ENCODE measurements at regions not wholly inside any gene's neighbourhood (a gene's known extent, or its start where the extent isn't known, plus 50 kb on each side); places are given as distances from the start of the nearest gene placed in this dataset.
"Not testable (repeated sequence)": the region's sequence is repeated elsewhere in the genome, so short reads cannot be mapped to it uniquely, and the experiment has no call there.

- DNase-seq (no peak), ATAC-seq (no peak)
- no peak overlapping the region for H3K27ac ChIP-seq
- intact Hi-C loops (cut with DNase I) = no loop called here
- no peaks in the 10 kb centered on the region for H3K4me1 ChIP-seq
- no peaks in the 10 kb centered on the region for H3K36me3 ChIP-seq
- no peaks in the 10 kb centered on the region for H3K27me3 ChIP-seq
- TF ChIP-seq POLR2A (IDR thresholded peaks at IDR 0.05) = no peak
- TF ChIP-seq CTCF (IDR thresholded peaks at IDR 0.05) = no peak
- H3K9me3 ChIP-seq = no peaks in the 10 kb centered on the region
- H3K4me3 ChIP-seq = no peak overlapping the region
Observed at GRCh38 chr20:10113746-10114145, 79.0 kb downstream of the ANKEF1 start.

GRCh38 chr20:10114598-10114997 is 79.8 kb downstream of the ANKEF1 start:
- ATAC-seq = no peak
- intact Hi-C loops (cut with DNase I) = no loop called here

GRCh38 chr20:10115021-10115420 is 80.2 kb downstream of the ANKEF1 start:
- Histone ChIP-seq H3K36me3 (no peaks in the 10 kb centered on the region), H3K27me3 (no peaks in the 10 kb centered on the region), H3K4me3 (no peak overlapping the region), H3K4me1 (no peaks in the 10 kb centered on the region), H3K9me3 (no peaks in the 10 kb centered on the region), H3K27ac (no peak overlapping the region)
- no peak for TF ChIP-seq POLR2A (IDR thresholded peaks at IDR 0.05)
- no peak for TF ChIP-seq CTCF (IDR thresholded peaks at IDR 0.05)
- intact Hi-C loops (cut with DNase I) = no loop called here
- 67 to 100% (median 85%) methylated on average over 1 of the region's 1 CpG for WGBS, 4 donors
- DNase-seq (no peak), ATAC-seq (no peak)

More at GRCh38 chr20:10114598-10114997, 79.8 kb downstream of the ANKEF1 start:
- Histone ChIP-seq H3K4me1 (no peaks in the 10 kb centered on the region), H3K9me3 (no peaks in the 10 kb centered on the region), H3K4me3 (no peak overlapping the region), H3K27ac (no peak overlapping the region), H3K36me3 (no peaks in the 10 kb centered on the region), H3K27me3 (no peaks in the 10 kb centered on the region)
- no peak for DNase-seq
- TF ChIP-seq POLR2A (IDR thresholded peaks at IDR 0.05) (no peak), CTCF (IDR thresholded peaks at IDR 0.05) (no peak)

- no peak for TF ChIP-seq CTCF (IDR thresholded peaks at IDR 0.05)
- no peak for TF ChIP-seq POLR2A (IDR thresholded peaks at IDR 0.05)
- Histone ChIP-seq H3K4me1 (no peaks in the 10 kb centered on the region), H3K27me3 (no peaks in the 10 kb centered on the region), H3K27ac (no peak overlapping the region), H3K9me3 (peaks cover 0 to 8% (median 3%) of the 10 kb centered on the region in 12 donors), H3K36me3 (no peaks in the 10 kb centered on the region), H3K4me3 (no peak overlapping the region)
- no peak for ATAC-seq
- DNase-seq = no peak
- 69 to 77% (median 73%) methylated on average over 3 of the region's 3 CpGs for WGBS, 4 donors
- intact Hi-C loops (cut with DNase I) = no loop called here
Observed at GRCh38 chr20:10119336-10119735, 84.5 kb downstream of the ANKEF1 start.

GRCh38 chr20:10124883-10125282 is 90.1 kb downstream of the ANKEF1 start:
- H3K4me1 ChIP-seq; DNase-seq; H3K36me3 ChIP-seq; intact Hi-C loops (cut with DNase I); H3K27me3 ChIP-seq; H3K4me3 ChIP-seq; ATAC-seq; H3K27ac ChIP-seq: not testable (repeated sequence)
- peaks cover 0 to 23% (median 15%) of the 10 kb centered on the region in 12 donors for H3K9me3 ChIP-seq
- 84 to 91% (median 90%) methylated on average over 3 of the region's 3 CpGs for WGBS, 4 donors
